Retinal pigment epithelial cell (primary cell): ENCODE measurements at regions not wholly inside any gene's neighbourhood (a gene's known extent, or its start where the extent isn't known, plus 50 kb on each side); places are given as distances from the start of the nearest gene placed in this dataset.

ENCODE experiments used
- DNase-seq: peaks from one replicate; pipeline ENCODE4 v3.0.0-alpha.2; 2010; ENCODE audit warnings: low read depth
- H3K4me3 ChIP-seq: 2 replicates; pipeline ENCODE4 v1.5.1; 2011; ENCODE audit warnings: mild to moderate bottlenecking, low read length, control low read depth, moderate library complexity
- CTCF ChIP-seq: conservative IDR thresholded peaks from 2 replicates; pipeline ENCODE4 v1.5.1; 2011; ENCODE audit warnings: low read depth, low read length, control low read depth, inconsistent platforms

GRCh38 chr13:90185734-90186133 is 1161.8 kb upstream of the MIR17HG start:
- no peak overlapping the region for H3K4me3 ChIP-seq
- no peak for TF ChIP-seq CTCF
- DNase-seq: no peak

GRCh38 chr13:90187478-90188350 is 1159.8 kb upstream of the MIR17HG start:
- no peak for TF ChIP-seq CTCF
- no peak overlapping the region for H3K4me3 ChIP-seq
- DNase-seq: no peak

GRCh38 chr13:90188351-90188636 is 1159.2 kb upstream of the MIR17HG start:
- no peak for TF ChIP-seq CTCF
- no peak overlapping the region for H3K4me3 ChIP-seq
- no peak for DNase-seq

GRCh38 chr13:90197722-90198121 is 1149.8 kb upstream of the MIR17HG start:
- no peak for DNase-seq
- TF ChIP-seq CTCF: no peak
- no peak overlapping the region for H3K4me3 ChIP-seq

GRCh38 chr13:90201202-90201601 is 1146.3 kb upstream of the MIR17HG start:
- no peak for DNase-seq
- TF ChIP-seq CTCF: no peak

GRCh38 chr13:90201676-90202460 is 1145.6 kb upstream of the MIR17HG start:
- no peak overlapping the region for H3K4me3 ChIP-seq
- DNase-seq: no peak
- no peak for TF ChIP-seq CTCF

More at GRCh38 chr13:90201202-90201601, 1146.3 kb upstream of the MIR17HG start:
- H3K4me3 ChIP-seq: no peak overlapping the region
